GM12874 (cell line): ENCODE measurements at regions not wholly inside any gene's neighbourhood (a gene's known extent, or its start where the extent isn't known, plus 50 kb on each side); places are given as distances from the start of the nearest gene placed in this dataset.

ENCODE experiments used
- CTCF ChIP-seq: IDR thresholded peaks from 2 replicates; pipeline ENCODE4 v1.5.1; 2011; ENCODE audit warnings: low read depth, mild to moderate bottlenecking, control low read depth, low read length, moderate library complexity; ENCODE audit not compliant: insufficient read depth

GRCh38 chr9:17018540-17019196 lies 116.2 kb upstream of the CNTLN start:
- no peak for TF ChIP-seq CTCF

GRCh38 chr9:17017931-17018491 lies 116.8 kb upstream of the CNTLN start:
- TF ChIP-seq CTCF = no peak

- TF ChIP-seq CTCF = no peak
Observed at GRCh38 chr9:17013891-17014290, 120.9 kb upstream of the CNTLN start.

DNA sequence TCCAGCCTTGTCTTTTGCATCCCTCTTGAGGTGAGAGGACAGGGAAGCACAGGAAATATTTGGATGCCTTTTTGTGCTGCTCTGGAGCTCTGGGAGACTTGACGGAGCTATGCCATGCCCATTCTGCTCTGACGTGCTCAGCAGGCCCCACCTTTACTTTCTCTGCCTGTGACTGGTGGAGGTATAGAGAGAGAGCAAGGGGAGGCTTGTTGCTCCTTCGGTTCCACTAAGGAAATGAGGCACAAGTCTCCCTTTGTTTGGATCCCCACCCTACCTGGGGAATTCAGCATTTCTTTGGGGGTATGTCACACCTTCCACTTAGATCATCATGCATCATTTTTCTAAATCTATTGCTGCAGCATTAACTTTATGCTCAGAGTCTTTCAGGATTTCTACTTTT lies 121.8 kb upstream of the CNTLN start:
- TF ChIP-seq CTCF = no peak

- no peak for TF ChIP-seq CTCF
Observed at GRCh38 chr9:17011880-17012279, 123.0 kb upstream of the CNTLN start.

DNA sequence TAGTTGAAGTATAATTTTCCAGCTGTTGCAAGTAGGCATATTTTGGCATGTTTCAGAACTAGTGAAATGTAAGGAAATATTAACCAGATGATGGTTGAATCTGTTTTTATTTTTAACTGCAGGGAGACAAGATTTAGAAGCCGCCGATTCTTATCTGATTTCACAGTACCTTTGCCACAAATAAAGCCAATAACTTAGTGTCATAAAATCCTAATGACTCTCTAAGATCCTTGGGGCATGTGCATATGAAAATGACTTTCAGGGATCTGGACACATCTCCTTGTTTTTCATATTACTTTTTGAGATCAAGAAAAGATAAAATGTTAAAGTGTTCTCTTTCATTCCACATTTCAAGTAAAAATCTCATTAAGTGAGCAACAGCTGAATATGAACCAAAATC lies 125.8 kb upstream of the CNTLN start:
- TF ChIP-seq CTCF = no peak

DNA sequence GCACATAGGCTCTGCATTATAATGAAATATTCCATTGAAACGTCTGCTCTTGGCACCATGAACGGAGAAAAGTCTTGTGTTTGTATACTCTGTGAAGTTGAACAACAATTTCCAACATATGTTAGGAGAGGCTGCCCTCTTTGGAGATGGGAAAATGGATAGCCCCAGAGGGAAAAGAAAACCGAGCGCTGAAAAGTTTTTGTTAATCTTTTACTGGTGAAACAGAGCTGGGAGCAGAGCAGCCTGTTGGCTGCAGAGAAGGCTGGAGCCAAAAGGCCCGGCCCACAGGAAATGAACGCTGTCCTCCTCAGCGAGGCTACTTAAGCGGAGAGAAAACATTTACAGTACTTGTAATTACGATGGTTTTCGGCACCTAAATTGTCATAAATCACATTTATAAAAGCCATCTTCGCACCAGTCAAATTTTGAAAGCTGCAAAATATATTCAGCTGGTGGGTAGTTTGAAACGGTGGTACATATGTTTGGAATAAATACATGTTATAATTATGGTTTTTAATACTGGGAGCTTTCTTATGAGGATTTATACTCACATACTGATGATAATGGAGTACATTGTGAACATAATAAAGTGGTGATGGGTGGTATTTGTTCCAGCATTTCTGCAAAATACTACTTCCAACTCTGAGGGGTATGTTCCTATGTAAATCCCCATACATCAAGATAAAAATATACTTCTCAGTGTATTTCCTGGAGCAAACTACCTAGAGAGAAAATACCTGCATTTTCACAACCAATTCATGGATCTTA lies 129.6 kb upstream of the CNTLN start:
- no peak for TF ChIP-seq CTCF
